A673 (cell line): ENCODE measurements at regions not wholly inside any gene's neighbourhood (a gene's known extent, or its start where the extent isn't known, plus 50 kb on each side); places are given as distances from the start of the nearest gene placed in this dataset.

Source experiments
- BruUV-seq: library from RNA; stranded (reverse); fragments of 400-500 nt; replicated peaks from 2 replicates; lab custom pipeline; 2021; lab: Mats Ljungman, UMichigan
- CTCF ChIA-PET: fragments of 300-600 bp; sonication (Branson Sonifier 250); formaldehyde crosslinking; loops from one replicate; lab custom pipeline; 2022; ENCODE audit warnings: antibody characterized with exemption; lab: Charles Lee
- POLR2A ChIA-PET: fragments of 300-600 bp; sonication (Branson Sonifier 250); formaldehyde crosslinking; loops from one replicate; lab custom pipeline; 2022; ENCODE audit warnings: antibody characterized with exemption; ENCODE audit not compliant: low non-redundant PET; lab: Charles Lee
- DNase-seq: peaks from one replicate; pipeline ENCODE4 v3.0.0-alpha.2; 2015; ENCODE audit warnings: low spot score
- H3K27ac ChIP-seq: fragments of 200-600 bp; sonication (generic); 2 replicates; pipeline ENCODE4 v1.5.1; 2016; ENCODE audit warnings: mixed run types, low read depth, mild to moderate bottlenecking, mixed read lengths, antibody characterized with exemption, low read length; ENCODE audit not compliant: poor library complexity, severe bottlenecking
- H3K27me3 ChIP-seq: fragments of 200-600 bp; sonication (generic); replicated peaks from 2 replicates; pipeline ENCODE4 v1.6.1; 2017; ENCODE audit warnings: mixed run types, low read depth, mild to moderate bottlenecking, mixed read lengths, antibody characterized with exemption, low read length; ENCODE audit not compliant: insufficient read depth, poor library complexity
- H3K36me3 ChIP-seq: fragments of 200-600 bp; sonication (generic); 2 replicates; pipeline ENCODE4 v1.6.1; 2016; ENCODE audit warnings: mixed run types, mild to moderate bottlenecking, mixed read lengths, antibody characterized with exemption, low read length; ENCODE audit not compliant: insufficient read depth, poor library complexity, severe bottlenecking
- H3K4me1 ChIP-seq: fragments of 200-600 bp; sonication (generic); 2 replicates; pipeline ENCODE4 v1.6.1; 2017; ENCODE audit warnings: mixed run types, mild to moderate bottlenecking, mixed read lengths, antibody characterized with exemption, low read length; ENCODE audit not compliant: insufficient read depth, poor library complexity, severe bottlenecking
- H3K4me3 ChIP-seq: fragments of 200-600 bp; sonication (generic); 2 replicates; pipeline ENCODE4 v1.5.1; 2016; ENCODE audit warnings: low read depth, mixed run types, mild to moderate bottlenecking, mixed read lengths, low read length; ENCODE audit not compliant: poor library complexity, severe bottlenecking
- H3K9me3 ChIP-seq: fragments of 200-600 bp; sonication (generic); 2 replicates; pipeline ENCODE4 v1.6.1; 2016; ENCODE audit warnings: mixed run types, low read depth, mild to moderate bottlenecking, mixed read lengths, antibody characterized with exemption, low read length; ENCODE audit not compliant: poor library complexity, severe bottlenecking
- CTCF ChIP-seq: fragments of 300-800, 200-600 bp; sonication (generic); conservative IDR thresholded peaks from 2 replicates; pipeline ENCODE4 v1.5.1; 2017; ENCODE audit warnings: low read depth, mild to moderate bottlenecking, antibody characterized with exemption, low read length, moderate library complexity, mixed read lengths
- EZH2 ChIP-seq: fragments of 200-600 bp; sonication (generic); IDR thresholded peaks from 2 replicates; pipeline ENCODE4 v1.6.1; 2017; ENCODE audit warnings: borderline replicate concordance, low read depth, mild to moderate bottlenecking, mixed read lengths, antibody characterized with exemption, low read length; ENCODE audit not compliant: poor library complexity, severe bottlenecking
- intact Hi-C: fragments of 100-400 bp; cut with micrococcal nuclease; formaldehyde crosslinking; loops from one replicate; pipeline ENCODE4 v1.10.0; 2022; ENCODE audit not compliant: unreplicated experiment

- BruUV-seq, result no TSS peak
- DNase-seq, result no peak
- Histone ChIP-seq H3K9me3 (no peaks in the 10 kb centered on the region), H3K36me3 (no peaks in the 10 kb centered on the region), H3K4me3 (no peak overlapping the region), H3K27ac (no peak overlapping the region), H3K27me3 (peaks cover 7% of the 10 kb centered on the region), H3K4me1 (no peaks in the 10 kb centered on the region)
- intact Hi-C loops, result no loop called here
- TF ChIP-seq EZH2 (no peak), CTCF (no peak)
- CTCF ChIA-PET, result no interaction called here
- POLR2A ChIA-PET, result no interaction called here
These were observed 610.2 kb upstream of the HTR2C start for GRCh38 chrX:113973706-113974105.

DNA sequence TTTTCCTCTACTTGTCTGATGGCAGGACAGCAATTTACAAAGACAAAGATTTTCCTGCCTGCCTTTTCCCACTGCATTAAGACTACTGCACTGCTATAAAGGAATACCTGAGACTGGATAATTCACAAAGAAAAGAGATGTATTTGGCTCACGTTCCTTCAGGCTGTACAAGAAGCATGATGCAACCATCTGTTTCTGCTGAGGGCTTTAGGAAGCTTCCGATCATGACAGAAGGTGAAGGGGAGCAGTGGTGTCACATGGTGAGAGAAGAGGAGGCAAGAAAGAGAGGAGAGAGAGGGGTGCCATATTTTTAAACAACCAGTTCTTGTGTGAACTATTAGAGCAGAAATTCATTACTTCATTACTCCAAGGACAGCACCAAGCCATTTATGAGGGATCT is 617.1 kb upstream of the HTR2C start:
- BruUV-seq, result no TSS peak
- TF ChIP-seq CTCF (no peak), EZH2 (no peak)
- H3K27ac ChIP-seq, result no peak overlapping the region
- H3K9me3 ChIP-seq, result no peaks in the 10 kb centered on the region
- H3K4me3 ChIP-seq, result no peak overlapping the region
- H3K36me3 ChIP-seq, result no peaks in the 10 kb centered on the region
- intact Hi-C loops, result no loop called here
- no peaks in the 10 kb centered on the region for H3K4me1 ChIP-seq
- DNase-seq, result no peak
- POLR2A ChIA-PET, result no interaction called here
- CTCF ChIA-PET, result interaction anchor here (0.6 kb wide), 1 partner anchor 568 kb away, joined by 6 read pairs; no protein-coding TSS in a partner anchor
- H3K27me3 ChIP-seq, result peaks cover 7% of the 10 kb centered on the region

DNA sequence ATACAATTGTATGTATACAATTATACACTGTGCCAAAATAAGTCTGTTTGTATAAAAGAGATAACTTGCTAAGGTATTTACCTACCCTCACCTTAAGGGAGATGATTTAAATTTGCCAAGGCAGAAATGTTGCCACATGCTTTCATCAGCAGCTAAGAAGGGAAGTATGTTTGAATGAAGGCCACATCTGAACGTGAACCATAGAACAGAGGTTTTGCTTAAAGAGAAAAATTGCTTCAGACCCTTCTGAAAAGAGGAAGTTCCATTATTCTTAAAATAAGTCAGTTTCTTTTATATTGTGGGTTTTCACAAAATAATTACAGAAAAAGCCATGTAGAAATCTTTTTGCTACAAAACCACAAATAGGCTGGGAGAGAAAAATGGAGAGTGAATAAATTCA is 621.5 kb upstream of the HTR2C start:
- BruUV-seq, result no TSS peak
- intact Hi-C loops, result no loop called here
- H3K27ac ChIP-seq, result no peak overlapping the region
- DNase-seq, result no peak
- no peak overlapping the region for H3K4me3 ChIP-seq
- TF ChIP-seq CTCF (no peak), EZH2 (no peak)
- ChIA-PET POLR2A (no interaction called here), CTCF (no interaction called here)
- no peaks in the 10 kb centered on the region for H3K4me1 ChIP-seq
- H3K9me3 ChIP-seq, result no peaks in the 10 kb centered on the region
- H3K27me3 ChIP-seq, result no peaks in the 10 kb centered on the region
- H3K36me3 ChIP-seq, result no peaks in the 10 kb centered on the region
